ENCODE measurements at regions not wholly inside any gene's neighbourhood (a gene's known extent, or its start where the extent isn't known, plus 50 kb on each side); places are given as distances from the start of the nearest gene placed in this dataset.

- no peak overlapping the region for H3K4me3 ChIP-seq (ENCODE audit: low read depth, low read length)
- DNase-seq (ENCODE audit: low read depth): no peak
- no peak for TF ChIP-seq CTCF (IDR thresholded peaks at IDR 0.05; ENCODE audit: control insufficient read depth, extremely low read depth, insufficient read depth)
Measured at GRCh38 chrX:87067795-87068369, 449.7 kb upstream of the KLHL4 start.

- H3K4me3 ChIP-seq (ENCODE audit: low read depth, low read length): no peak overlapping the region
- no peak for DNase-seq (ENCODE audit: low read depth)
- TF ChIP-seq CTCF (IDR thresholded peaks at IDR 0.05; ENCODE audit: control insufficient read depth, extremely low read depth, insufficient read depth): no peak
Measured at GRCh38 chrX:87078231-87078630, 439.4 kb upstream of the KLHL4 start.

GRCh38 chrX:87098477-87098876 is 419.1 kb upstream of the KLHL4 start:
- TF ChIP-seq CTCF (IDR thresholded peaks at IDR 0.05; ENCODE audit: control insufficient read depth, extremely low read depth, insufficient read depth): no peak
- no peak for DNase-seq (ENCODE audit: low read depth)
- no peak overlapping the region for H3K4me3 ChIP-seq (ENCODE audit: low read depth, low read length)

GRCh38 chrX:87105131-87105530 is 412.5 kb upstream of the KLHL4 start:
- no peak overlapping the region for H3K4me3 ChIP-seq (ENCODE audit: low read depth, low read length)
- DNase-seq (ENCODE audit: low read depth): no peak
- no peak for TF ChIP-seq CTCF (IDR thresholded peaks at IDR 0.05; ENCODE audit: control insufficient read depth, extremely low read depth, insufficient read depth)

- no peak for TF ChIP-seq CTCF (IDR thresholded peaks at IDR 0.05; ENCODE audit: control insufficient read depth, extremely low read depth, insufficient read depth)
- no peak overlapping the region for H3K4me3 ChIP-seq (ENCODE audit: low read depth, low read length)
- no peak for DNase-seq (ENCODE audit: low read depth)
Measured at GRCh38 chrX:87110142-87110541, 407.5 kb upstream of the KLHL4 start.

GRCh38 chrX:87140800-87141483 is 376.7 kb upstream of the KLHL4 start:
- no peak for DNase-seq (ENCODE audit: low read depth)
- TF ChIP-seq CTCF (IDR thresholded peaks at IDR 0.05; ENCODE audit: control insufficient read depth, extremely low read depth, insufficient read depth): no peak
- H3K4me3 ChIP-seq (ENCODE audit: low read depth, low read length): no peak overlapping the region

All from LNCaP clone FGC (cell line).